K562 (cell line): ENCODE measurements at regions not wholly inside any gene's neighbourhood (a gene's known extent, or its start where the extent isn't known, plus 50 kb on each side); places are given as distances from the start of the nearest gene placed in this dataset.

Source experiments
- ATAC-seq: fragments of 200-7000 bp; cut with Tn5 transposase; 3 replicates; pipeline ENCODE4 v1.9.1; 2020; ENCODE audit warnings: moderate library complexity
- BruUV-seq: library from RNA; stranded (reverse); fragments of 400-500 nt; replicated peaks from 2 replicates; lab custom pipeline; 2021; lab: Mats Ljungman, UMichigan
- CTCF ChIA-PET: fragments of 300-600 bp; formaldehyde crosslinking; extraction: SDS; loops from one replicate; lab custom pipeline; 2021; ENCODE audit warnings: low intra/inter-chr PET ratio; lab: Yijun Ruan, JAX
- POLR2A ChIA-PET: fragments of 300-600, 350-650 bp; sonication (Branson Sonifier 250); formaldehyde crosslinking; extraction: SDS; loops from one replicate; lab custom pipeline; 2021; ENCODE audit warnings: antibody characterized with exemption, inconsistent platforms; lab: Yijun Ruan, JAX
- DNase-seq, 4 experiments: peaks; one replicate each; pipeline versions ENCODE4 v3.0.0 to v3.0.0-alpha.2; 2011 to 2018; ENCODE audit warnings: low spot score in 3 of 4, mixed read lengths in 3 of 4; ENCODE audit errors: extremely low read depth in 1 of 4
- FAIRE-seq: peaks from 2 replicates; lab custom pipeline; 2011; peaks lifted over from hg19 to GRCh38; lab: Jason Lieb, UNC
- H2AFZ ChIP-seq: 2 replicates; pipeline ENCODE4 v1.6.0; 2011; ENCODE audit warnings: low read depth, low read length, control low read depth, inconsistent platforms
- H3K27ac ChIP-seq: fragments of 200-600 bp; 3 replicates; pipeline ENCODE4 v1.8.0; 2011; ENCODE audit warnings: low read depth, mild to moderate bottlenecking, control low read depth, inconsistent platforms, low read length, moderate library complexity, mixed read lengths; ENCODE audit errors: extremely low read depth
- H3K27me3 ChIP-seq, 2 experiments: fragments of 300-600 bp in 1 of 2; 2 replicates in 1 of 2; 3 replicates in 1 of 2; pipeline versions ENCODE4 v1.6.0 to v1.8.0; 2011; ENCODE audit warnings: inconsistent platforms in 2 of 2, low read length in 2 of 2, mild to moderate bottlenecking in 1 of 2, mixed read lengths in 1 of 2, moderate library complexity in 1 of 2; ENCODE audit not compliant: control insufficient read depth in 2 of 2, insufficient read depth in 2 of 2
- H3K36me3 ChIP-seq: fragments of 300-600 bp; 3 replicates; pipeline ENCODE4 v1.8.0; 2011; ENCODE audit warnings: mild to moderate bottlenecking, low read length, inconsistent platforms; ENCODE audit not compliant: control insufficient read depth, insufficient read depth
- H3K4me1 ChIP-seq, 2 experiments: fragments of 200-600 bp in 1 of 2; replicated peaks in 1 of 2; 2 replicates in 1 of 2; 3 replicates in 1 of 2; pipeline versions ENCODE4 v1.5.1 to v1.8.0; 2011; ENCODE audit warnings: inconsistent platforms in 2 of 2, low read length in 2 of 2, mild to moderate bottlenecking in 1 of 2, mixed read lengths in 1 of 2, moderate library complexity in 1 of 2; ENCODE audit not compliant: control insufficient read depth in 2 of 2, insufficient read depth in 2 of 2
- H3K4me2 ChIP-seq: 2 replicates; pipeline ENCODE4 v1.6.1; 2011; ENCODE audit warnings: low read length, control low read depth, inconsistent platforms, mixed read lengths; ENCODE audit not compliant: insufficient read depth
- H3K4me3 ChIP-seq: fragments of 200-600 bp; sonication (generic), shearing (Covaris generic); 2 replicates; pipeline ENCODE4 v1.5.1; 2016; ENCODE audit warnings: control low read depth, inconsistent platforms
- H3K79me2 ChIP-seq: fragments of 200-600 bp; 3 replicates; pipeline ENCODE4 v1.8.0; 2011; ENCODE audit warnings: low read length, inconsistent platforms; ENCODE audit not compliant: control insufficient read depth, insufficient read depth
- H3K9ac ChIP-seq, 2 experiments: 2 replicates each; pipeline versions ENCODE4 v1.6.0 to v1.6.1; 2011; ENCODE audit warnings: low read depth in 2 of 2, low read length in 2 of 2, control low read depth in 1 of 2, inconsistent platforms in 1 of 2, mild to moderate bottlenecking in 1 of 2, mixed read lengths in 1 of 2; ENCODE audit not compliant: insufficient read depth in 1 of 2
- H3K9me1 ChIP-seq: one replicate; pipeline ENCODE4 v1.6.0; 2011; ENCODE audit warnings: inconsistent platforms, mild to moderate bottlenecking, low read length, moderate library complexity; ENCODE audit not compliant: control insufficient read depth, insufficient read depth
- H3K9me3 ChIP-seq: replicated peaks from 2 replicates; pipeline ENCODE4 v1.5.1; 2011; ENCODE audit warnings: low read depth, low read length, inconsistent platforms; ENCODE audit not compliant: control insufficient read depth, insufficient read depth
- H4K20me1 ChIP-seq: replicated peaks from 2 replicates; pipeline ENCODE4 v1.6.1; 2011; ENCODE audit warnings: low read length, inconsistent platforms, mixed read lengths; ENCODE audit not compliant: control insufficient read depth, insufficient read depth
- DMBX1 ChIP-seq: fragments of 250-450 bp; sonication (Bioruptor Pico); IDR thresholded peaks from 2 replicates; pipeline ENCODE4 v1.8.0; 2022; ENCODE audit warnings: inconsistent platforms, mild to moderate bottlenecking, moderate library complexity, borderline replicate concordance
- ETV1 ChIP-seq: fragments of 450-650 bp; conservative IDR thresholded peaks from 2 replicates; pipeline ENCODE4 v1.6.1; 2016; ENCODE audit warnings: missing genetic modification characterization, control low read depth, low read depth, missing compliant biosample characterization
- FOXA3 ChIP-seq, 2 experiments: fragments of 450-650 bp in 1 of 2; sonication (generic) in 1 of 2; formaldehyde crosslinking; IDR thresholded peaks in 1 of 2; conservative IDR thresholded peaks in 1 of 2; 2 replicates each; pipeline versions ENCODE4 v1.4.0 to v1.8.0; 2020 to 2022; ENCODE audit warnings: mild to moderate bottlenecking in 2 of 2, missing genetic modification reagents in 1 of 2
- MXI1 ChIP-seq: IDR thresholded peaks from 2 replicates; pipeline ENCODE4 v1.6.1; 2011; ENCODE audit warnings: low read depth, mild to moderate bottlenecking, improper control_type of control experiment, low read length
- MYNN ChIP-seq, 2 experiments: sonication (generic); formaldehyde crosslinking in 1 of 2; IDR thresholded peaks; 2 replicates each; pipeline versions ENCODE4 v1.5.0 to v1.6.1; 2016 to 2020; ENCODE audit warnings: antibody characterized with exemption in 1 of 2, missing genetic modification reagents in 1 of 2
- NKRF ChIP-seq: fragments of 450-650 bp; IDR thresholded peaks from 2 replicates; pipeline ENCODE4 v1.6.1; 2016; ENCODE audit warnings: borderline replicate concordance
- SFPQ ChIP-seq: fragments of 200-400 bp; formaldehyde crosslinking; IDR thresholded peaks from 2 replicates; pipeline ENCODE4 v1.6.1; 2017; ENCODE audit warnings: mild to moderate bottlenecking, low read depth, low read length, moderate library complexity
- SMAD1 ChIP-seq: fragments of 150-350 bp; IDR thresholded peaks from 2 replicates; pipeline ENCODE4 v1.6.1; 2014; ENCODE audit warnings: low read length, low read depth; ENCODE audit not compliant: partially characterized antibody
- STAT6 ChIP-seq: sonication (generic); formaldehyde crosslinking; IDR thresholded peaks from 2 replicates; pipeline ENCODE4 v1.8.1; 2023; ENCODE audit warnings: mild to moderate bottlenecking, missing genetic modification reagents
- THRB ChIP-seq: fragments of 450-650 bp; formaldehyde crosslinking; conservative IDR thresholded peaks from 2 replicates; pipeline ENCODE4 v1.4.0; 2022; ENCODE audit warnings: mild to moderate bottlenecking, missing genetic modification characterization
- ZEB2 ChIP-seq: fragments of 450-650 bp; IDR thresholded peaks from 2 replicates; pipeline ENCODE4 v1.6.1; 2016
- ZNF347 ChIP-seq: fragments of 450-650 bp; formaldehyde crosslinking; IDR thresholded peaks from 2 replicates; pipeline ENCODE4 v1.4.0; 2020; ENCODE audit warnings: low read depth, mild to moderate bottlenecking, moderate library complexity
- ZNF41 ChIP-seq: fragments of 250-450 bp; sonication (Bioruptor Pico); conservative IDR thresholded peaks from 2 replicates; pipeline ENCODE4 v1.4.0; 2020; ENCODE audit warnings: mild to moderate bottlenecking
- ZNF699 ChIP-seq: fragments of 250-450 bp; sonication (Bioruptor Pico); IDR thresholded peaks from 2 replicates; pipeline ENCODE4 v1.8.0; 2021; ENCODE audit warnings: mild to moderate bottlenecking, moderate library complexity; ENCODE audit not compliant: insufficient replicate concordance
- WGBS: fragments of 100-300 bp; shearing (Covaris generic); methylation state at CpG from one replicate; pipeline ENCODE4 v1.1.6; 2016; ENCODE audit warnings: low coverage, mixed read lengths; ENCODE audit not compliant: insufficient coverage; ENCODE audit errors: missing lambda C conversion rate; 5-methylcytosine and 5-hydroxymethylcytosine counted together
- in situ Hi-C: fragments of 300-500 bp; cut with MboI; formaldehyde crosslinking; loops from 4 replicates; pipeline ENCODE4 v1.15.0; 2018; ENCODE audit warnings: inconsistent platforms, mixed read lengths
- intact Hi-C: fragments of 100-400 bp; cut with micrococcal nuclease; formaldehyde crosslinking; loops from 2 replicates; pipeline ENCODE4 v1.14.2; 2022

- in situ Hi-C loops = no loop called here
- FAIRE-seq = no peak
- no peak overlapping the region for H2AFZ ChIP-seq
- peaks cover 10 to 50% of the 10 kb centered on the region in 2 experiments; a peak in 4 of 5 replicates for H3K27me3 ChIP-seq
- peaks cover 5% of the 10 kb centered on the region; the same call in 1 of the 2 replicates for H4K20me1 ChIP-seq
- H3K4me2 ChIP-seq = no peak overlapping the region
- CTCF ChIA-PET = no interaction called here
- 15% methylated on average over 15 of the region's 15 CpGs for WGBS
- no peak overlapping the region for H3K27ac ChIP-seq
- BruUV-seq = no TSS peak
- H3K9me3 ChIP-seq = peaks cover 3% of the 10 kb centered on the region; the same call in 1 of the 2 replicates
- no peaks in the 10 kb centered on the region for H3K79me2 ChIP-seq
- peak overlapping the region in 1 of 2 experiments; percentile 52; a peak in 1 of 4 replicates for H3K9ac ChIP-seq
- no peaks in the 10 kb centered on the region for H3K36me3 ChIP-seq
- H3K4me1 ChIP-seq = peaks cover 0 to 4% of the 10 kb centered on the region in 2 experiments; a peak in 2 of 5 replicates
- DNase-seq = no peak
- POLR2A ChIA-PET = interaction anchor here (0.7 to 1.5 kb wide), 4 partner anchors 14 to 766 kb away, joined by 3 to 4 read pairs (median 3); no protein-coding TSS in a partner anchor
- intact Hi-C loops = no loop called here
- H3K4me3 ChIP-seq = no peak overlapping the region
- ATAC-seq = no peak
- H3K9me1 ChIP-seq = no peaks in the 10 kb centered on the region
- no peak for TF ChIP-seq ZEB2
- no peak for TF ChIP-seq DMBX1 (CRISPR knock-in tag)
- no peak for TF ChIP-seq ETV1 (tag)
- TF ChIP-seq MYNN (IDR thresholded peaks at IDR 0.05) = no peak
- no peak for TF ChIP-seq MYNN (CRISPR knock-in tag; IDR thresholded peaks at IDR 0.05)
- no peak for TF ChIP-seq ZNF41
- no peak for TF ChIP-seq STAT6 (CRISPR knock-in tag)
- no peak for TF ChIP-seq SMAD1
- no peak for TF ChIP-seq THRB (CRISPR knock-in tag)
- no peak for TF ChIP-seq FOXA3 (CRISPR knock-in tag; conservative IDR thresholded peaks at IDR 0.05 in 1 of 2, IDR thresholded peaks at IDR 0.05 in 1 of 2)
- no peak for TF ChIP-seq SFPQ
- no peak for TF ChIP-seq ZNF699 (CRISPR knock-in tag)
- TF ChIP-seq NKRF = no peak
- no peak for TF ChIP-seq ZNF347 (CRISPR knock-in tag)
- TF ChIP-seq MXI1 = no peak
Measured at GRCh38 chr16:11462036-11462435, 116.8 kb downstream of the RMI2 start.
